Osteoblast (primary cell): ENCODE measurements at regions not wholly inside any gene's neighbourhood (a gene's known extent, or its start where the extent isn't known, plus 50 kb on each side); places are given as distances from the start of the nearest gene placed in this dataset.

Source experiments
- DNase-seq: peaks from one replicate; pipeline ENCODE4 v3.0.0; 2011; ENCODE audit warnings: low spot score, mixed read lengths; ENCODE audit not compliant: insufficient read length; ENCODE audit errors: missing footprints
- H2AFZ ChIP-seq: 2 replicates; pipeline ENCODE4 v1.6.0; 2011; ENCODE audit warnings: mild to moderate bottlenecking, low read length
- H3K27ac ChIP-seq: 2 replicates; pipeline ENCODE4 v1.5.1; 2011; ENCODE audit warnings: mild to moderate bottlenecking, low read depth, low read length, moderate library complexity
- H3K27me3 ChIP-seq: 2 replicates; pipeline ENCODE4 v1.6.0; 2012; ENCODE audit warnings: mild to moderate bottlenecking, control low read depth, inconsistent platforms, low read length, moderate library complexity; ENCODE audit not compliant: insufficient read depth
- H3K36me3 ChIP-seq: 2 replicates; pipeline ENCODE4 v1.5.1; 2011; ENCODE audit warnings: mild to moderate bottlenecking, low read length, control low read depth, moderate library complexity; ENCODE audit not compliant: insufficient read depth
- H3K4me1 ChIP-seq: 2 replicates; pipeline ENCODE4 v1.5.1; 2011; ENCODE audit warnings: mild to moderate bottlenecking, low read length, control low read depth, moderate library complexity; ENCODE audit not compliant: insufficient read depth
- H3K4me2 ChIP-seq: 2 replicates; pipeline ENCODE4 v1.6.0; 2011; ENCODE audit warnings: mild to moderate bottlenecking, low read length; ENCODE audit not compliant: insufficient read depth
- H3K4me3 ChIP-seq: fragments of 200-600 bp; sonication (generic); 3 replicates; pipeline ENCODE4 v1.5.1; 2012; ENCODE audit warnings: mild to moderate bottlenecking, low read length, inconsistent platforms; ENCODE audit not compliant: insufficient read depth
- H3K79me2 ChIP-seq: 2 replicates; pipeline ENCODE4 v1.6.0; 2012; ENCODE audit warnings: mild to moderate bottlenecking, low read length, control low read depth, inconsistent platforms; ENCODE audit not compliant: insufficient read depth
- H3K9me3 ChIP-seq: 2 replicates; pipeline ENCODE4 v1.5.1; 2011; ENCODE audit warnings: low read depth, low read length, control low read depth
- H4K20me1 ChIP-seq: 2 replicates; pipeline ENCODE4 v1.6.0; 2012; ENCODE audit warnings: mild to moderate bottlenecking, low read length, control low read depth; ENCODE audit not compliant: insufficient read depth
- TF ChIP-seq, protein P1 (sequence below): IDR thresholded peaks from 2 replicates; pipeline ENCODE4 v1.5.1; 2011; ENCODE audit warnings: mild to moderate bottlenecking, low read depth, low read length, moderate library complexity; ENCODE audit errors: extremely low read depth

DNA sequence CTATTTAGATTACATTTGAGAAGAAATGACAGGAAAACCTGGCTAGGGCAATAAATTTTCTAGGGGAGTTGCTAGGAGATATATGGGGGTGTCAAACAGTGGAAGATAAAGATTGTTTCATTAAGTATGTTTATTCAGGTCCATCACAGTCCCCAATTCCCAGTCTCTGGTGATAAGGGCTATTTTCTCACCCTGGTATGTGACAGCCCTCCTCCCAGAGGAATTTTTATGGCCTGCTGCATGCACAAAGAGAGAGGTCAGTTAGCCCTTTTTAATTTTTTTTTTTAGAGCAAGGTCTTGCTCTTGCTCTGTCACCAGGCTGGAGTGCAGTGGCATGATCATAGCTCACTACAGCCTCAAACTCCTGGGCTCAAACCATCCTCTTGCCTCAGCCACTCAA, 53.6 kb upstream of the ATF7IP2 start:
- TF ChIP-seq, protein P1, sequence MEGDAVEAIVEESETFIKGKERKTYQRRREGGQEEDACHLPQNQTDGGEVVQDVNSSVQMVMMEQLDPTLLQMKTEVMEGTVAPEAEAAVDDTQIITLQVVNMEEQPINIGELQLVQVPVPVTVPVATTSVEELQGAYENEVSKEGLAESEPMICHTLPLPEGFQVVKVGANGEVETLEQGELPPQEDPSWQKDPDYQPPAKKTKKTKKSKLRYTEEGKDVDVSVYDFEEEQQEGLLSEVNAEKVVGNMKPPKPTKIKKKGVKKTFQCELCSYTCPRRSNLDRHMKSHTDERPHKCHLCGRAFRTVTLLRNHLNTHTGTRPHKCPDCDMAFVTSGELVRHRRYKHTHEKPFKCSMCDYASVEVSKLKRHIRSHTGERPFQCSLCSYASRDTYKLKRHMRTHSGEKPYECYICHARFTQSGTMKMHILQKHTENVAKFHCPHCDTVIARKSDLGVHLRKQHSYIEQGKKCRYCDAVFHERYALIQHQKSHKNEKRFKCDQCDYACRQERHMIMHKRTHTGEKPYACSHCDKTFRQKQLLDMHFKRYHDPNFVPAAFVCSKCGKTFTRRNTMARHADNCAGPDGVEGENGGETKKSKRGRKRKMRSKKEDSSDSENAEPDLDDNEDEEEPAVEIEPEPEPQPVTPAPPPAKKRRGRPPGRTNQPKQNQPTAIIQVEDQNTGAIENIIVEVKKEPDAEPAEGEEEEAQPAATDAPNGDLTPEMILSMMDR = no peak
- no peaks in the 10 kb centered on the region for H3K27me3 ChIP-seq
- DNase-seq = no peak
- H4K20me1 ChIP-seq = no peaks in the 10 kb centered on the region
- H3K4me1 ChIP-seq = no peaks in the 10 kb centered on the region
- no peak overlapping the region for H3K4me2 ChIP-seq
- no peak overlapping the region for H2AFZ ChIP-seq
- no peak overlapping the region for H3K4me3 ChIP-seq
- no peaks in the 10 kb centered on the region for H3K79me2 ChIP-seq
- no peak overlapping the region for H3K27ac ChIP-seq
- H3K9me3 ChIP-seq = no peaks in the 10 kb centered on the region
- no peaks in the 10 kb centered on the region for H3K36me3 ChIP-seq

DNA sequence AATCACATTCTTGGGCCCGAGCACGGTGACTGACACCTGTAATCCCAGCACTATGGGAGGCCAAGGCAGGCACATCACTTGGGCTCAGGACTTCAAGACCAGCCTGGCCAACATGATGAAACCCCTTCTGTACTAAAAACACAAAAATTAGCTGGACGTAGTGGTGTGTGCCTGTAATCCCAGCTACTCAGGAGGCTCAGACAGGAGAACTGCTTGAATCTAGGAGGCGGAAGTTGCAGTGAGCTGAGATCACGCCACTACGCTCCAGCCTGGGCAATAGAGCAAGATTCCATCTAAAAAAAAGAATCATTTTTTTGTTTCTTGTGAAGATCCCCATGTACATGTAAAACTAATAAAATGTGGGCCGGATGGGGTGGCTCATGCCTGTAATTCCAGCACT, 53.1 kb upstream of the ATF7IP2 start:
- Histone ChIP-seq H3K27ac (no peak overlapping the region), H3K9me3 (no peaks in the 10 kb centered on the region), H4K20me1 (no peaks in the 10 kb centered on the region), H3K27me3 (no peaks in the 10 kb centered on the region), H3K4me2 (no peak overlapping the region), H3K4me3 (no peak overlapping the region), H3K36me3 (no peaks in the 10 kb centered on the region), H3K79me2 (no peaks in the 10 kb centered on the region), H2AFZ (no peak overlapping the region), H3K4me1 (no peaks in the 10 kb centered on the region)
- TF ChIP-seq, protein P1 = no peak
- DNase-seq = no peak

DNA sequence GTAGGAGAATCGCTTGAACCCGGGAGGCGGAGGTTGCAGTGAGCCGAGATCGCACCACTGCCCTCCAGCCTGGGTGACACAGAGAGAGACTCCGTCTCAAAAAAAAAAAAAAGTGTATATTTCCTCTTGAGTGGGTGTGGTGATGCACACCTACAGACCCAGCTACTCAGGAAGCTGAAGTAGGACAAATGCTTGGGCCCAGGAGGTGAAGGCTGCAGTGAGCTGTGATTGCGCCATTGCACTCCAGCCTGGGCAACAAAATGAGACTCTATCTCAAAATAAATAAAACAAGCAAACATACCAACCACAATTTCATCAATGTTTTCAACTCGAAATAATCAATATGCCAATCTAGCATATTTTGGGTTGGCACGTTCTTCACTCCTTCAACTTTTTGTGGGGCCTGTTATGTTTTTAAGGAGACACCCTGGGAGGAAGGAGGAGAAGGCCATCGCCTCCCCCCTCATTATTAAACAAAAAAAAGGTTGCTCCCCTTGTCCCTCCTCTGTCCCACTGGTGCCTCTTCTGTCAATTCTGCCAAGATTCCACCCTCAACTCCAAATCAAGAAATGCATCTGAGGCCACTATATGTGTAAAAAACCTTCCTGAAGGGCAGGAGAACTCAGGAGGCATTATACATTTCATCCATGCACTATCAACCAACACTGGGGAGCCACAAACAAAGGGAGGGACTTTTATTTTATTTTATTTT, 52.4 kb upstream of the ATF7IP2 start:
- H3K79me2 ChIP-seq = no peaks in the 10 kb centered on the region
- no peak overlapping the region for H3K4me2 ChIP-seq
- no peak for DNase-seq
- no peaks in the 10 kb centered on the region for H3K27me3 ChIP-seq
- no peak overlapping the region for H3K27ac ChIP-seq
- H2AFZ ChIP-seq = no peak overlapping the region
- H3K36me3 ChIP-seq = no peaks in the 10 kb centered on the region
- H3K4me1 ChIP-seq = no peaks in the 10 kb centered on the region
- no peaks in the 10 kb centered on the region for H3K9me3 ChIP-seq
- TF ChIP-seq, protein P1 = no peak
- no peak overlapping the region for H3K4me3 ChIP-seq
- no peaks in the 10 kb centered on the region for H4K20me1 ChIP-seq

DNA sequence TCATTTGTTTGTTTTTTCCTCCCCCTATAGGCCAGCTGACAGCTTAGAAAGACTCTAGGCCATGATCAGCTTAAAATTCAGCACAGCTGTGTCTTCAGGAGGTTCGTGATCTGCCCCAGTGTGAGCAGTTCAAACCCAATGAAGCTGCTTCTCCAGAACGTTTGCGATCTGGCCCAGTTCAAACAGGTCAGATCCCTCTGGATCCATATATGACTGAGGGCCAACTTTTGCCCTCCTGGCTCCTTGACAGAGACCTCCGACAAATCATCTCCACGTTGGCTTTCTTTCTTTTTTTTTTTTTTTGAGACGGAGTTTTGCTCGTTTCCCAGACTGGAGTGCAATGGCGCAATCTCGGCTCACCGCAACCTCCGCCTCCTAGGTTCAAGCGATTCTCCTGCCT, 50.2 kb upstream of the ATF7IP2 start:
- no peak overlapping the region for H3K4me2 ChIP-seq
- TF ChIP-seq, protein P1 = no peak
- H3K36me3 ChIP-seq = no peaks in the 10 kb centered on the region
- H3K9me3 ChIP-seq = no peaks in the 10 kb centered on the region
- H3K27me3 ChIP-seq = no peaks in the 10 kb centered on the region
- no peaks in the 10 kb centered on the region for H4K20me1 ChIP-seq
- no peak overlapping the region for H3K27ac ChIP-seq
- no peak for DNase-seq
- H3K79me2 ChIP-seq = no peaks in the 10 kb centered on the region
- H3K4me1 ChIP-seq = no peaks in the 10 kb centered on the region
- no peak overlapping the region for H3K4me3 ChIP-seq
- no peak overlapping the region for H2AFZ ChIP-seq
